DOHH2 (cell line): ENCODE measurements at regions not wholly inside any gene's neighbourhood (a gene's known extent, or its start where the extent isn't known, plus 50 kb on each side); places are given as distances from the start of the nearest gene placed in this dataset.

Experiments used
- H3F3A ChIP-seq: fragments of 200-600 bp; sonication (generic), shearing (Covaris generic); 2 replicates; pipeline ENCODE4 v1.6.0; 2016; ENCODE audit warnings: antibody characterized with exemption, mild to moderate bottlenecking; ENCODE audit not compliant: control insufficient read depth, insufficient read depth
- H3K27ac ChIP-seq: fragments of 200-600 bp; sonication (generic); 2 replicates; pipeline ENCODE4 v1.5.1; 2014; ENCODE audit warnings: low read depth, mild to moderate bottlenecking, low read length, moderate library complexity
- H3K27me3 ChIP-seq: fragments of 200-600 bp; sonication (generic); 2 replicates; pipeline ENCODE4 v1.6.1; 2014; ENCODE audit warnings: mild to moderate bottlenecking, low read length, mixed read lengths; ENCODE audit not compliant: control insufficient read depth
- H3K36me3 ChIP-seq: fragments of 200-600 bp; sonication (generic); 2 replicates; pipeline ENCODE4 v1.6.1; 2014; ENCODE audit warnings: mild to moderate bottlenecking, low read length, moderate library complexity, mixed read lengths; ENCODE audit not compliant: control insufficient read depth
- H3K4me1 ChIP-seq: fragments of 200-600 bp; sonication (generic); 2 replicates; pipeline ENCODE4 v1.6.1; 2014; ENCODE audit warnings: mild to moderate bottlenecking, low read length, mixed read lengths; ENCODE audit not compliant: control insufficient read depth
- H3K4me2 ChIP-seq: fragments of 200-600 bp; sonication (generic); 2 replicates; pipeline ENCODE4 v1.6.0; 2014; ENCODE audit warnings: mild to moderate bottlenecking, low read length, moderate library complexity
- H3K4me3 ChIP-seq: fragments of 200-600 bp; sonication (generic); 2 replicates; pipeline ENCODE4 v1.5.1; 2014; ENCODE audit warnings: mild to moderate bottlenecking, low read length, mixed read lengths
- H3K79me2 ChIP-seq: fragments of 200-600 bp; sonication (generic); 2 replicates; pipeline ENCODE4 v1.6.1; 2014; ENCODE audit warnings: mild to moderate bottlenecking, low read length, mixed read lengths; ENCODE audit not compliant: control insufficient read depth
- H3K9me2 ChIP-seq: fragments of 200-600 bp; sonication (generic); replicated peaks from 2 replicates; pipeline ENCODE4 v1.6.1; 2014; ENCODE audit warnings: mild to moderate bottlenecking, low read length, mixed read lengths; ENCODE audit not compliant: control insufficient read depth
- H3K9me3 ChIP-seq: fragments of 200-600 bp; sonication (generic); 2 replicates; pipeline ENCODE4 v1.6.1; 2014; ENCODE audit warnings: antibody characterized with exemption, low read length, mixed read lengths; ENCODE audit not compliant: control insufficient read depth, insufficient read depth
- H4K20me1 ChIP-seq: fragments of 200-600 bp; sonication (generic); 2 replicates; pipeline ENCODE4 v1.6.0; 2014; ENCODE audit warnings: low read depth, mild to moderate bottlenecking, antibody characterized with exemption, low read length, moderate library complexity; ENCODE audit not compliant: control insufficient read depth, insufficient read depth
- CTCF ChIP-seq: fragments of 200-600 bp; sonication (generic); IDR thresholded peaks from one replicate; pipeline ENCODE4 v1.5.1; 2014; ENCODE audit warnings: antibody characterized with exemption, mild to moderate bottlenecking, low read depth, low read length; ENCODE audit not compliant: poor library complexity, severe bottlenecking
- EZH2phosphoT487 ChIP-seq: fragments of 200-600 bp; sonication (generic); IDR thresholded peaks from 2 replicates; pipeline ENCODE4 v1.6.1; 2017; ENCODE audit warnings: borderline replicate concordance, mild to moderate bottlenecking, antibody characterized with exemption, low read length, moderate library complexity, mixed read lengths

- H3K27ac ChIP-seq = no peak overlapping the region
- no peaks in the 10 kb centered on the region for H4K20me1 ChIP-seq
- no peak overlapping the region for H3K4me3 ChIP-seq
- H3K36me3 ChIP-seq = no peaks in the 10 kb centered on the region
- TF ChIP-seq CTCF (no peak), EZH2phosphoT487 (no peak)
- H3K27me3 ChIP-seq = no peaks in the 10 kb centered on the region
- peaks cover 2% of the 10 kb centered on the region; the same call in 1 of the 2 replicates for H3K9me3 ChIP-seq
- H3F3A ChIP-seq = no peaks in the 10 kb centered on the region
- no peak overlapping the region for H3K4me2 ChIP-seq
- no peaks in the 10 kb centered on the region for H3K9me2 ChIP-seq
- no peaks in the 10 kb centered on the region for H3K4me1 ChIP-seq
- H3K79me2 ChIP-seq = no peaks in the 10 kb centered on the region
Measured at GRCh38 chr14:65815127-65815526, 402.6 kb downstream of the FUT8 start.

GRCh38 chr14:65817011-65817410 lies 404.5 kb downstream of the FUT8 start:
- Histone ChIP-seq H3K9me3 (no peaks in the 10 kb centered on the region; the same call in 1 of the 2 replicates), H3K4me3 (no peak overlapping the region), H3K27ac (no peak overlapping the region), H3K36me3 (no peaks in the 10 kb centered on the region), H3F3A (no peaks in the 10 kb centered on the region), H4K20me1 (no peaks in the 10 kb centered on the region), H3K27me3 (no peaks in the 10 kb centered on the region), H3K4me1 (no peaks in the 10 kb centered on the region), H3K4me2 (no peak overlapping the region), H3K79me2 (no peaks in the 10 kb centered on the region), H3K9me2 (no peaks in the 10 kb centered on the region)
- TF ChIP-seq EZH2phosphoT487 = no peak
- no peak for TF ChIP-seq CTCF

- Histone ChIP-seq H3K27me3 (peaks cover 6% of the 10 kb centered on the region; the same call in 1 of the 2 replicates), H3K36me3 (no peaks in the 10 kb centered on the region), H3F3A (no peaks in the 10 kb centered on the region), H3K9me2 (no peaks in the 10 kb centered on the region), H3K4me2 (no peak overlapping the region), H3K9me3 (no peaks in the 10 kb centered on the region; the same call in 1 of the 2 replicates), H3K79me2 (no peaks in the 10 kb centered on the region), H3K4me1 (no peaks in the 10 kb centered on the region), H4K20me1 (no peaks in the 10 kb centered on the region), H3K27ac (no peak overlapping the region), H3K4me3 (no peak overlapping the region)
- no peak for TF ChIP-seq EZH2phosphoT487
- TF ChIP-seq CTCF = no peak
Measured at GRCh38 chr14:65819569-65819968, 407.0 kb downstream of the FUT8 start.
